ENCODE measurements at regions not wholly inside any gene's neighbourhood (a gene's known extent, or its start where the extent isn't known, plus 50 kb on each side); places are given as distances from the start of the nearest gene placed in this dataset.
"Not testable (repeated sequence)": the region's sequence is repeated elsewhere in the genome, so short reads cannot be mapped to it uniquely, and the experiment has no call there.

GRCh38 chr14:30020271-30020670, 92.6 kb upstream of the PRKD1 start:
- Histone ChIP-seq H3K36me3 (ENCODE audit: low read depth, low read length) (no peaks in the 10 kb centered on the region), H3K9ac (ENCODE audit: low read length) (no peak overlapping the region), H4K20me1 (ENCODE audit: low read length) (no peaks in the 10 kb centered on the region), H3K9me2 (replicated peaks; ENCODE audit: low read length) (no peaks in the 10 kb centered on the region), H3K27me3 (ENCODE audit: low read length) (peaks cover 23% of the 10 kb centered on the region), H3K4me1 (ENCODE audit: insufficient read depth, low read length) (no peaks in the 10 kb centered on the region), H3K4me3 (ENCODE audit: low read length) (no peak overlapping the region), H3K27ac (ENCODE audit: low read length) (no peak overlapping the region), H3K9me3 (ENCODE audit: low read length) (0 out of 2 replicates have a peak, but pooled peaks cover 3% of the 10 kb centered on the region), H3K4me2 (ENCODE audit: low read length) (no peak overlapping the region), H2AFZ (ENCODE audit: low read length) (no peak overlapping the region), H3K79me2 (ENCODE audit: low read length) (no peaks in the 10 kb centered on the region), H3F3A (ENCODE audit: low read length, unreplicated experiment) (no peaks in the 10 kb centered on the region)
- ChIA-PET CTCF (no interaction called here), POLR2A (ENCODE audit: unreplicated experiment) (no interaction called here)
- intact Hi-C loops (cut with micrococcal nuclease), result no loop called here
- DNase-seq (no peak), ATAC-seq (no peak)
- TF ChIP-seq EZH2phosphoT487 (IDR thresholded peaks at IDR 0.05; ENCODE audit: borderline replicate concordance, low read length) (no peak), CTCF (conservative IDR thresholded peaks at IDR 0.05; ENCODE audit: low read depth, low read length) (no peak), EZH2 (IDR thresholded peaks at IDR 0.05; ENCODE audit: low read length, unreplicated experiment) (no peak)
- no TSS peak for BruUV-seq (replicated peaks)

GRCh38 chr14:30020687-30021086, 93.0 kb upstream of the PRKD1 start:
- BruUV-seq (replicated peaks), result no TSS peak
- H3K27me3 ChIP-seq (ENCODE audit: low read length), result peaks cover 23% of the 10 kb centered on the region
- no peak overlapping the region for H3K4me3 ChIP-seq (ENCODE audit: low read length)
- no peak overlapping the region for H2AFZ ChIP-seq (ENCODE audit: low read length)
- no peaks in the 10 kb centered on the region for H4K20me1 ChIP-seq (ENCODE audit: low read length)
- no peak for TF ChIP-seq CTCF (conservative IDR thresholded peaks at IDR 0.05; ENCODE audit: low read depth, low read length)
- TF ChIP-seq EZH2phosphoT487 (IDR thresholded peaks at IDR 0.05; ENCODE audit: borderline replicate concordance, low read length), result no peak
- TF ChIP-seq EZH2 (IDR thresholded peaks at IDR 0.05; ENCODE audit: low read length, unreplicated experiment), result no peak
- H3K36me3 ChIP-seq (ENCODE audit: low read depth, low read length), result no peaks in the 10 kb centered on the region
- no peaks in the 10 kb centered on the region for H3K4me1 ChIP-seq (ENCODE audit: insufficient read depth, low read length)
- no peak overlapping the region for H3K27ac ChIP-seq (ENCODE audit: low read length)
- H3K4me2 ChIP-seq (ENCODE audit: low read length), result no peak overlapping the region
- intact Hi-C loops (cut with micrococcal nuclease), result no loop called here
- H3F3A ChIP-seq (ENCODE audit: low read length, unreplicated experiment), result no peaks in the 10 kb centered on the region
- DNase-seq (no peak), ATAC-seq (no peak)
- ChIA-PET CTCF (no interaction called here), POLR2A (ENCODE audit: unreplicated experiment) (no interaction called here)
- H3K9me3 ChIP-seq (ENCODE audit: low read length), result 0 out of 2 replicates have a peak, but pooled peaks cover 3% of the 10 kb centered on the region
- H3K79me2 ChIP-seq (ENCODE audit: low read length), result no peaks in the 10 kb centered on the region
- H3K9ac ChIP-seq (ENCODE audit: low read length), result no peak overlapping the region
- H3K9me2 ChIP-seq (replicated peaks; ENCODE audit: low read length), result no peaks in the 10 kb centered on the region

- POLR2A ChIA-PET (ENCODE audit: unreplicated experiment); H3K79me2 ChIP-seq (ENCODE audit: low read length); H3K4me1 ChIP-seq (ENCODE audit: insufficient read depth, low read length); CTCF ChIA-PET; H3K27ac ChIP-seq (ENCODE audit: low read length); H3K36me3 ChIP-seq (ENCODE audit: low read depth, low read length); H3K4me2 ChIP-seq (ENCODE audit: low read length); H3K9ac ChIP-seq (ENCODE audit: low read length); BruUV-seq (replicated peaks); H3K4me3 ChIP-seq (ENCODE audit: low read length); intact Hi-C loops (cut with micrococcal nuclease); H3K9me3 ChIP-seq (ENCODE audit: low read length); H3F3A ChIP-seq (ENCODE audit: low read length, unreplicated experiment); DNase-seq; H3K9me2 ChIP-seq (replicated peaks; ENCODE audit: low read length); ATAC-seq; H4K20me1 ChIP-seq (ENCODE audit: low read length); H2AFZ ChIP-seq (ENCODE audit: low read length): not testable (repeated sequence)
- H3K27me3 ChIP-seq (ENCODE audit: low read length), result peaks cover 23% of the 10 kb centered on the region
Observed at GRCh38 chr14:30023350-30023749, 95.7 kb upstream of the PRKD1 start.
